ENCODE measurements at regions not wholly inside any gene's neighbourhood (a gene's known extent, or its start where the extent isn't known, plus 50 kb on each side); places are given as distances from the start of the nearest gene placed in this dataset.

DNA sequence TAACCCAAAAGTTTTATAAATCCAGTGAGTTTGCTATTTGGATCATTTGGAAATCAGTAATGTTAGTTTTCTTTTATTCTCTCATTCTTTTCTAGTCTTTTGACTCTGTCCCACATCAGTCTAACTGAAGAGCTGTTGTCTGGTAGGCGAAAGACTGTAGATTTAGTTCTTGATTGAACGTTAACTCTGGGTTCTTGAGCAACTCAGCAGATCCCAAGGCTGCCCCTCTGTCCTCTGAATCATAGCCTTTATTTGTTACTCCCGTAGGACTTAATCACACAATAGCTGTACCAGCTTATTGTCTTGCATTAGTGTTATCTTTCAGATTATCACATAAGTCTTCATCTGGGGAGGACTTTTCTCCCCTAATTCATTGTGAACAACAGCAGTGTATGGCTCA lies 119.3 kb upstream of the TOM1L1 start:
- Histone ChIP-seq H2AFZ (ENCODE audit: low read depth, low read length) (no peak overlapping the region), H3K9ac (ENCODE audit: low read length) (no peak overlapping the region), H3K36me3 (ENCODE audit: insufficient read depth, low read length) (no peaks in the 10 kb centered on the region), H3K4me2 (ENCODE audit: low read length) (no peak overlapping the region), H3K9me2 (ENCODE audit: insufficient read depth, low read length) (no peaks in the 10 kb centered on the region), H3K4me3 (ENCODE audit: low read length) (no peak overlapping the region), H3F3A (ENCODE audit: insufficient read depth, low read length, poor library complexity, severe bottlenecking) (no peaks in the 10 kb centered on the region), H3K27ac (ENCODE audit: low read length) (no peak overlapping the region), H3K79me2 (replicated peaks; ENCODE audit: insufficient read depth, low read length) (no peaks in the 10 kb centered on the region), H4K20me1 (ENCODE audit: insufficient read depth) (no peaks in the 10 kb centered on the region), H3K27me3 (ENCODE audit: insufficient read depth, low read depth, low read length) (no peaks in the 10 kb centered on the region), H3K9me3 (ENCODE audit: low read length) (no peaks in the 10 kb centered on the region)
- TF ChIP-seq TAF1 (IDR thresholded peaks at IDR 0.05; ENCODE audit: low read depth) (no peak), MXI1 (conservative IDR thresholded peaks at IDR 0.05; ENCODE audit: poor library complexity, severe bottlenecking) (no peak), EP300 (conservative IDR thresholded peaks at IDR 0.05; ENCODE audit: poor library complexity, severe bottlenecking) (no peak), SMC3 (conservative IDR thresholded peaks at IDR 0.05; ENCODE audit: poor library complexity) (no peak)

DNA sequence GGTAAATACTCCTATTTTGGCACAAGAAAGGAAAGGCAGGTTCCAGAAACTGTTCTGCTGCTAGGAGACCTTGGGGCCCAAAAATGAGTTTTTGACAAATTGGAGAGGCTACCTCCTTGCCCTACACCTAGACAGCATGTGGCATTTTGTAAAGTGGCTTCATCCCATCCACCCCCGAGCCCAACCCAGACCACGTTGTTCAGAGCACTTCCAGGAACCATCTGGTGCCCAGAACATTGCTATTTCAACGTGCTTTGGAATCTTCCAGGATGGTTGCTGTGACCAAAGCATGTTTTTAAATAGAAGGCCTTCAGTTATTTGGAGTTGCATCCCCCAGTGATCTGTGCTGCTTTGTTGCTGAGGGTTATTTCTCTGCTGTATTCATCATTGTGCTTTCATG lies 116.3 kb upstream of the TOM1L1 start:
- no peaks in the 10 kb centered on the region for H3K9me2 ChIP-seq (ENCODE audit: insufficient read depth, low read length)

More for the DNA sequence above, 116.3 kb upstream of the TOM1L1 start:
- H3K27ac ChIP-seq (ENCODE audit: low read length): no peak overlapping the region
- no peaks in the 10 kb centered on the region for H3K36me3 ChIP-seq (ENCODE audit: insufficient read depth, low read length)
- H3K9ac ChIP-seq (ENCODE audit: low read length): no peak overlapping the region
- no peaks in the 10 kb centered on the region for H3K79me2 ChIP-seq (replicated peaks; ENCODE audit: insufficient read depth, low read length)
- TF ChIP-seq SMC3 (conservative IDR thresholded peaks at IDR 0.05; ENCODE audit: poor library complexity) (no peak), RAD21 (conservative IDR thresholded peaks at IDR 0.05) (no peak), MXI1 (conservative IDR thresholded peaks at IDR 0.05; ENCODE audit: poor library complexity, severe bottlenecking) (no peak), EP300 (conservative IDR thresholded peaks at IDR 0.05; ENCODE audit: poor library complexity, severe bottlenecking) (no peak), EZH2 (IDR thresholded peaks at IDR 0.05; ENCODE audit: borderline replicate concordance, insufficient read depth, low read length, poor library complexity, severe bottlenecking) (no peak), POLR2AphosphoS5 (IDR thresholded peaks at IDR 0.05) (no peak), TAF1 (IDR thresholded peaks at IDR 0.05; ENCODE audit: low read depth) (no peak)
- TF ChIP-seq, protein P1, sequence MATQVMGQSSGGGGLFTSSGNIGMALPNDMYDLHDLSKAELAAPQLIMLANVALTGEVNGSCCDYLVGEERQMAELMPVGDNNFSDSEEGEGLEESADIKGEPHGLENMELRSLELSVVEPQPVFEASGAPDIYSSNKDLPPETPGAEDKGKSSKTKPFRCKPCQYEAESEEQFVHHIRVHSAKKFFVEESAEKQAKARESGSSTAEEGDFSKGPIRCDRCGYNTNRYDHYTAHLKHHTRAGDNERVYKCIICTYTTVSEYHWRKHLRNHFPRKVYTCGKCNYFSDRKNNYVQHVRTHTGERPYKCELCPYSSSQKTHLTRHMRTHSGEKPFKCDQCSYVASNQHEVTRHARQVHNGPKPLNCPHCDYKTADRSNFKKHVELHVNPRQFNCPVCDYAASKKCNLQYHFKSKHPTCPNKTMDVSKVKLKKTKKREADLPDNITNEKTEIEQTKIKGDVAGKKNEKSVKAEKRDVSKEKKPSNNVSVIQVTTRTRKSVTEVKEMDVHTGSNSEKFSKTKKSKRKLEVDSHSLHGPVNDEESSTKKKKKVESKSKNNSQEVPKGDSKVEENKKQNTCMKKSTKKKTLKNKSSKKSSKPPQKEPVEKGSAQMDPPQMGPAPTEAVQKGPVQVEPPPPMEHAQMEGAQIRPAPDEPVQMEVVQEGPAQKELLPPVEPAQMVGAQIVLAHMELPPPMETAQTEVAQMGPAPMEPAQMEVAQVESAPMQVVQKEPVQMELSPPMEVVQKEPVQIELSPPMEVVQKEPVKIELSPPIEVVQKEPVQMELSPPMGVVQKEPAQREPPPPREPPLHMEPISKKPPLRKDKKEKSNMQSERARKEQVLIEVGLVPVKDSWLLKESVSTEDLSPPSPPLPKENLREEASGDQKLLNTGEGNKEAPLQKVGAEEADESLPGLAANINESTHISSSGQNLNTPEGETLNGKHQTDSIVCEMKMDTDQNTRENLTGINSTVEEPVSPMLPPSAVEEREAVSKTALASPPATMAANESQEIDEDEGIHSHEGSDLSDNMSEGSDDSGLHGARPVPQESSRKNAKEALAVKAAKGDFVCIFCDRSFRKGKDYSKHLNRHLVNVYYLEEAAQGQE (IDR thresholded peaks at IDR 0.05; ENCODE audit: borderline replicate concordance): no peak
- TF ChIP-seq, protein P2, sequence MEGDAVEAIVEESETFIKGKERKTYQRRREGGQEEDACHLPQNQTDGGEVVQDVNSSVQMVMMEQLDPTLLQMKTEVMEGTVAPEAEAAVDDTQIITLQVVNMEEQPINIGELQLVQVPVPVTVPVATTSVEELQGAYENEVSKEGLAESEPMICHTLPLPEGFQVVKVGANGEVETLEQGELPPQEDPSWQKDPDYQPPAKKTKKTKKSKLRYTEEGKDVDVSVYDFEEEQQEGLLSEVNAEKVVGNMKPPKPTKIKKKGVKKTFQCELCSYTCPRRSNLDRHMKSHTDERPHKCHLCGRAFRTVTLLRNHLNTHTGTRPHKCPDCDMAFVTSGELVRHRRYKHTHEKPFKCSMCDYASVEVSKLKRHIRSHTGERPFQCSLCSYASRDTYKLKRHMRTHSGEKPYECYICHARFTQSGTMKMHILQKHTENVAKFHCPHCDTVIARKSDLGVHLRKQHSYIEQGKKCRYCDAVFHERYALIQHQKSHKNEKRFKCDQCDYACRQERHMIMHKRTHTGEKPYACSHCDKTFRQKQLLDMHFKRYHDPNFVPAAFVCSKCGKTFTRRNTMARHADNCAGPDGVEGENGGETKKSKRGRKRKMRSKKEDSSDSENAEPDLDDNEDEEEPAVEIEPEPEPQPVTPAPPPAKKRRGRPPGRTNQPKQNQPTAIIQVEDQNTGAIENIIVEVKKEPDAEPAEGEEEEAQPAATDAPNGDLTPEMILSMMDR (IDR thresholded peaks at IDR 0.05; ENCODE audit: poor library complexity, severe bottlenecking): no peak
- no peak overlapping the region for H3K4me3 ChIP-seq (ENCODE audit: low read length)
- H4K20me1 ChIP-seq (ENCODE audit: insufficient read depth): no peaks in the 10 kb centered on the region
- no peaks in the 10 kb centered on the region for H3F3A ChIP-seq (ENCODE audit: insufficient read depth, low read length, poor library complexity, severe bottlenecking)
- no peak overlapping the region for H3K4me2 ChIP-seq (ENCODE audit: low read length)
- no peak overlapping the region for H2AFZ ChIP-seq (ENCODE audit: low read depth, low read length)
- no peaks in the 10 kb centered on the region for H3K9me3 ChIP-seq (ENCODE audit: low read length)
- no peaks in the 10 kb centered on the region for H3K27me3 ChIP-seq (ENCODE audit: insufficient read depth, low read depth, low read length)
